ENCODE measurements at regions not wholly inside any gene's neighbourhood (a gene's known extent, or its start where the extent isn't known, plus 50 kb on each side); places are given as distances from the start of the nearest gene placed in this dataset.

- H3K36me3 ChIP-seq (ENCODE audit: insufficient read depth, low read length): no peaks in the 10 kb centered on the region
- no peaks in the 10 kb centered on the region for H3K9me3 ChIP-seq (ENCODE audit: insufficient read depth, low read depth, low read length)
- H3K4me1 Mint-ChIP-seq (ENCODE audit: low read depth, unreplicated experiment): peaks cover 5% of the 10 kb centered on the region
- H2AFZ ChIP-seq (ENCODE audit: low read depth, low read length): no peak overlapping the region
- H3K4me3 ChIP-seq (ENCODE audit: insufficient read depth, low read depth, low read length): no peak overlapping the region
- no peaks in the 10 kb centered on the region for H3K36me3 Mint-ChIP-seq (ENCODE audit: low read depth, unreplicated experiment)
- no peaks in the 10 kb centered on the region for H3K79me2 ChIP-seq (ENCODE audit: insufficient read depth, low read length)
- no peak overlapping the region for H3K4me3 Mint-ChIP-seq (ENCODE audit: unreplicated experiment)
- no peak overlapping the region for H3K27ac ChIP-seq (ENCODE audit: low read depth, low read length)
- peaks cover 2% of the 10 kb centered on the region for H3K27me3 Mint-ChIP-seq (ENCODE audit: low read depth, unreplicated experiment)
- no peaks in the 10 kb centered on the region for H3K9me3 Mint-ChIP-seq (ENCODE audit: unreplicated experiment)
- peaks cover 2% of the 10 kb centered on the region for H3K4me1 ChIP-seq (ENCODE audit: insufficient read depth, low read length)
- H3K9ac ChIP-seq (ENCODE audit: low read length): no peak overlapping the region
- no peaks in the 10 kb centered on the region for H3K27me3 ChIP-seq (ENCODE audit: insufficient read depth, low read length)
- no peak for FAIRE-seq
- no peak for TF ChIP-seq CTCF (IDR thresholded peaks at IDR 0.05; ENCODE audit: insufficient read depth, low read depth, low read length)
- no peak for TF ChIP-seq EZH2 (IDR thresholded peaks at IDR 0.05; ENCODE audit: insufficient read depth, low read length)
- no peaks in the 10 kb centered on the region for H4K20me1 ChIP-seq (ENCODE audit: insufficient read depth, low read length)
- no peak overlapping the region for H3K27ac Mint-ChIP-seq (ENCODE audit: unreplicated experiment)
- DNase-seq (ENCODE audit: low read depth): no peak
- H3K4me2 ChIP-seq (ENCODE audit: low read length): no peak overlapping the region
Measured at GRCh38 chr9:3656224-3656623, 130.4 kb upstream of the RFX3 start.

- Histone ChIP-seq H3K36me3 (ENCODE audit: insufficient read depth, low read length) (no peaks in the 10 kb centered on the region), H3K4me1 (ENCODE audit: insufficient read depth, low read length) (no peaks in the 10 kb centered on the region), H2AFZ (ENCODE audit: low read depth, low read length) (no peak overlapping the region), H3K9ac (ENCODE audit: low read length) (no peak overlapping the region), H4K20me1 (ENCODE audit: insufficient read depth, low read length) (no peaks in the 10 kb centered on the region), H3K4me3 (ENCODE audit: insufficient read depth, low read depth, low read length) (no peak overlapping the region), H3K79me2 (ENCODE audit: insufficient read depth, low read length) (no peaks in the 10 kb centered on the region), H3K4me2 (ENCODE audit: low read length) (no peak overlapping the region), H3K27me3 (ENCODE audit: insufficient read depth, low read length) (no peaks in the 10 kb centered on the region), H3K9me3 (ENCODE audit: insufficient read depth, low read depth, low read length) (no peaks in the 10 kb centered on the region), H3K27ac (ENCODE audit: low read depth, low read length) (no peak overlapping the region)
- Mint-ChIP-seq H3K4me3 (ENCODE audit: unreplicated experiment) (no peak overlapping the region), H3K36me3 (ENCODE audit: low read depth, unreplicated experiment) (no peaks in the 10 kb centered on the region), H3K4me1 (ENCODE audit: low read depth, unreplicated experiment) (no peaks in the 10 kb centered on the region), H3K27me3 (ENCODE audit: low read depth, unreplicated experiment) (no peaks in the 10 kb centered on the region), H3K27ac (ENCODE audit: unreplicated experiment) (no peak overlapping the region), H3K9me3 (ENCODE audit: unreplicated experiment) (no peaks in the 10 kb centered on the region)
- FAIRE-seq (no peak), DNase-seq (ENCODE audit: low read depth) (no peak)
- TF ChIP-seq CTCF (IDR thresholded peaks at IDR 0.05; ENCODE audit: insufficient read depth, low read depth, low read length): no peak
- TF ChIP-seq EZH2 (IDR thresholded peaks at IDR 0.05; ENCODE audit: insufficient read depth, low read length): no peak
Measured at GRCh38 chr9:3650994-3651622, 125.3 kb upstream of the RFX3 start.

GRCh38 chr9:3648722-3649246 lies 123.0 kb upstream of the RFX3 start:
- no peak overlapping the region for H3K27ac Mint-ChIP-seq (ENCODE audit: unreplicated experiment)
- H3K36me3 ChIP-seq (ENCODE audit: insufficient read depth, low read length): no peaks in the 10 kb centered on the region
- DNase-seq (ENCODE audit: low read depth) (no peak), FAIRE-seq (no peak)
- H3K4me3 ChIP-seq (ENCODE audit: insufficient read depth, low read depth, low read length): no peak overlapping the region
- no peaks in the 10 kb centered on the region for H3K9me3 Mint-ChIP-seq (ENCODE audit: unreplicated experiment)
- no peaks in the 10 kb centered on the region for H4K20me1 ChIP-seq (ENCODE audit: insufficient read depth, low read length)
- no peaks in the 10 kb centered on the region for H3K4me1 ChIP-seq (ENCODE audit: insufficient read depth, low read length)
- H2AFZ ChIP-seq (ENCODE audit: low read depth, low read length): no peak overlapping the region
- no peak overlapping the region for H3K4me3 Mint-ChIP-seq (ENCODE audit: unreplicated experiment)
- H3K9ac ChIP-seq (ENCODE audit: low read length): no peak overlapping the region
- H3K27me3 ChIP-seq (ENCODE audit: insufficient read depth, low read length): no peaks in the 10 kb centered on the region
- no peaks in the 10 kb centered on the region for H3K79me2 ChIP-seq (ENCODE audit: insufficient read depth, low read length)
- no peak overlapping the region for H3K4me2 ChIP-seq (ENCODE audit: low read length)
- no peaks in the 10 kb centered on the region for H3K36me3 Mint-ChIP-seq (ENCODE audit: low read depth, unreplicated experiment)
- H3K4me1 Mint-ChIP-seq (ENCODE audit: low read depth, unreplicated experiment): no peaks in the 10 kb centered on the region
- TF ChIP-seq EZH2 (IDR thresholded peaks at IDR 0.05; ENCODE audit: insufficient read depth, low read length): no peak
- TF ChIP-seq CTCF (IDR thresholded peaks at IDR 0.05; ENCODE audit: insufficient read depth, low read depth, low read length): no peak
- no peaks in the 10 kb centered on the region for H3K9me3 ChIP-seq (ENCODE audit: insufficient read depth, low read depth, low read length)
- no peaks in the 10 kb centered on the region for H3K27me3 Mint-ChIP-seq (ENCODE audit: low read depth, unreplicated experiment)
- no peak overlapping the region for H3K27ac ChIP-seq (ENCODE audit: low read depth, low read length)

Measured in astrocyte (in vitro differentiated cells and primary cell).